Astrocyte of the hippocampus (primary cell): ENCODE measurements at regions not wholly inside any gene's neighbourhood (a gene's known extent, or its start where the extent isn't known, plus 50 kb on each side); places are given as distances from the start of the nearest gene placed in this dataset.

Experiments used
- DNase-seq: peaks from one replicate; pipeline ENCODE4 v3.0.0; 2011; ENCODE audit warnings: low read depth, low spot score

- peak; percentile 69 for DNase-seq
Observed at GRCh38 chr4:179563741-179564140, 2121.5 kb upstream of the AGA start.

DNA sequence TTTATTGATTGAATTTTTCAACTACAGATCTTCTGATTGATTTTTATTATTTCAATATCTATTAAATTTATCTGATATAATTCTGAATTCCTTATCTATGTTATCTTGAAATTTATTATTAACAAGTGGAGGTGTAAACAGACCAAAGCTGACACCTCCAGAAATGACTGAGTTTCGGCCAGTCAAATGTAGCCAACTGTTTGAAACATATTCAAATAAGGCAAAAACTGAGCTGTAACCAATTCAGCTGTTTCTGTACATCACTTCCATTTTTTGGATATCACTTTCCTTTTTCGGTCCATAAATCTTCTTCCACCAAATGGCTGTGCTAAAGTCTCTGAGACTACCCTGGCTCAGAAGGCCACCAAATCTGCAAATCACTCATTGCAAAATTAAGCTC, 2127.3 kb upstream of the AGA start:
- DNase-seq = no peak

DNA sequence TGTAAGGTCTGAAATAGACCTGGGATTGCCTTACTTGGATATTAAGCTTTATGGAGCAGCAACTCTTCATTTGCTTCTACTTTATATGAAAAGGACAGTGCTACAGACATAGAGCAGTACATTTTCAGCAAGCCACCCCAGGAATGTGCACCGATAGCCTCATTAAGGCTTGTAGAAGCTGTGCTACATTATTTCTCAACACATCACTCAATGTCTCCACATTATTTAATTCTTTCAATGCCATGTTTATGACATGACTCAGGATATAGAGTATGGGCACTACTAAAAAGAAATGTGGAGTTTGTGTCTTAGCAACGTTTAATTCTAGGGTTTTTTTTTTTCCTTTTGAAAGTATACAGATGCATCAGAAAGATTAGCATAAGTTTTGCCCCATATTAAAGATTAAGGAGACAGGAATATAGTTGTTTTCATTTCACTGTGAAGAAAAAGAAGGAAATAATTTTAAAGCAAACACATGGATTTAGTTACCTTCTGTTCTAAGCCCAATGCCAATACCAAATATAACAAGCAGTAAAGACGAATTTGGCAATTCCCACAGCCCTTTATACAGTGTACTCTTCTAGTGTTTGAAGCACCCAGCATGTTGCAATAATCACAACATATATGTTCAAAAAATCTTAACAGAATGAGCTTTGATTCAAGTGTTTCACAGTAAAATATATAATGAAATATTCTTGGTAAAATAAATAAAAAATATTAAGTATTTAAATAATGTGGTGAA, 2140.1 kb upstream of the AGA start:
- DNase-seq = peak; percentile 42

DNA sequence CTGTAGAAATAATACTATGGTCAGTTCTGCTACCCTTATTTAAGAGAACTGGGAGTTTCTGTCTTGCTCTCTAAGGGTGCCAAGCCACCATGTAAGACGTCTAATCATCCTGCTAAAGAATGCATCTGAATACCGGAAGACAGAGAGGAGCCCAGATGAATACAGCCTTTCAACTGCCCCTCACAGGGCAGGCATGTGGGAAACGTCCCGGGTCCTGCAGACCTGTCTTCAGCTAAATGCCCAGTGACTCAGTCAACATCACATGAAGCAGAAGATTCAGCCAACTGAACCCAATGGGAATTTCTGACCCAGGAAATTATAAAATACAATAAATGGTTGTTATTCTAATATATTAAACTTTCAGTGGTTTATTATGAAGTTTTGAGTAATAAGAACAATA, 2141.0 kb upstream of the AGA start:
- peak; percentile 47 for DNase-seq

- DNase-seq = no peak
Observed at GRCh38 chr4:179584101-179584500, 2141.9 kb upstream of the AGA start.

GRCh38 chr4:179585761-179586160, 2143.5 kb upstream of the AGA start:
- peak; percentile 27 for DNase-seq

- DNase-seq = no peak
Observed at GRCh38 chr4:179586460-179586859, 2144.2 kb upstream of the AGA start.

- DNase-seq = peak; percentile 90
Observed at GRCh38 chr4:179595671-179596410, 2153.6 kb upstream of the AGA start.

DNA sequence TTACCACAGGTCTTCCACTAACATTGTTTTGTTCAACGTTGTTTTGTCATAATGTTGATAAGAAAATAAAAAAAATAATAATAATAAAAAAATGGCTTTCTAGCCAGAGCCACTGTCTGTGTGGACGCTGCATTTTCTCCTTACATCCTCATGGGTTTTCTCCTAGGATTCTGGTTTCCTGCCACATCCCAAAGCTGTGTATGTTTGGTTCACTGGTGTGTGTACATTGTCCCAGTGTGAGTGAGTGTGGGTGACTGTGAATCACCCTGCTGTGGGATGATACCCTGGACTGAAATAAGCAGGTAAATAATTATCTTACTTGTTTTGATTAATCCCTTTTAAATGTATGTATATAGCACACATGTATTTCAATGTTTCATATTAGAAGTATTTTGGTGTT, 2154.4 kb upstream of the AGA start:
- peak; percentile 8 for DNase-seq

DNA sequence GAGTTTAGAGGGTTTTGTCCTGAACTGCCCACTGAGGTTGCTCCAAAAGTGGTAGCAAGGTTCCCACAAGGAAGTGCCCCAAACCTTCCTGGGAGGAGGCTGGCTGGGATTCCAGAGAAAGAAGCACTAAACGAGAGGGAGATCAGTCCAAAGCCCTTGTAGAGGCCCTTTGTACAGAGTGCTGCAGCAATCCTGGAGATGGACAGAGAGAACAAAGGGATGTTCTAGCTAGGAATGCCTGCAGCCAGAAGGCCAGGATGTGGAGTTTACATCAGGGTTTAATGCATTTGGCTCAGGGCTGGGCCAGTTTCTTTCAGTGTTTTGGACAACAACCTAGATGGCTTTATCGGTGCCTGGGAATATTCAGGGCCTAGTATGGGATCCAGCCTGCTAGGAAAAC, 2155.1 kb upstream of the AGA start:
- no peak for DNase-seq

DNA sequence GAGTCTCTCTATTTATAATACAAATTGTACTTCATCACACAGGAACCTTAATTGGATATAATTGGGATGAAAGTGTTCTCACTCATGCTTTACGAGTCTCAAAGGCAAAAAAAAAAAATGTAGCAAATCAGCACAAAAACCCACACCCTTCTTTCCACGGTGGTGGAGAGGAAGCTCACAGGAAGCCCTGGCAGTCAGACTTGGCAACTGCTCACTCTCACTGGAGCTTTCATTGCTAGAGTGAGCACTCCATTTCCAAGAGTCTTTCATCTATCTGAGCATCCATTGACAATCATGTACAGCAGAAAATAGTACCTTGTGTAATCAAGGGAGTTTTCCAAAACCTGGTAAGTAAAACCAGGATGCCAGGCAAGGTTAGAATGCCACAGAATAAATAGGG, 2159.4 kb upstream of the AGA start:
- no peak for DNase-seq

DNA sequence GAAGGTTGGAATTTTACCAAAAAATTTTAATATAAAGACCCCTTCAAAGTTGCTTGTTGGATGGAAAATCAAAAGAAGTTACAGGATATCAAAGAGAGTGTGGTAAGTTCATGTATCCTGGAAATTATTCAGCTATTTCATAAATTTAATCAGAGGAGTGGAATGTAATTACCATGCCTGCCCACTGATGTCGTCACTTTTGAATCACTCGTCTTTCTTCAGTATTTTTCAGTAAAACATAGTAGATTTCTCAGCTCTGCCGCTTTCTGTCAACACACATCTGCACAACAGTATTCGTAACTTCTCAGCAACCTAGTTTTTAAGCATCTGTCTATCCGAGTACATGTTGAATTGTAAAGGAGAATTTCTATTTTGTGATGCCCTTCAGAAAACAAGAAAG, 2163.0 kb upstream of the AGA start:
- peak; percentile 57 for DNase-seq

DNA sequence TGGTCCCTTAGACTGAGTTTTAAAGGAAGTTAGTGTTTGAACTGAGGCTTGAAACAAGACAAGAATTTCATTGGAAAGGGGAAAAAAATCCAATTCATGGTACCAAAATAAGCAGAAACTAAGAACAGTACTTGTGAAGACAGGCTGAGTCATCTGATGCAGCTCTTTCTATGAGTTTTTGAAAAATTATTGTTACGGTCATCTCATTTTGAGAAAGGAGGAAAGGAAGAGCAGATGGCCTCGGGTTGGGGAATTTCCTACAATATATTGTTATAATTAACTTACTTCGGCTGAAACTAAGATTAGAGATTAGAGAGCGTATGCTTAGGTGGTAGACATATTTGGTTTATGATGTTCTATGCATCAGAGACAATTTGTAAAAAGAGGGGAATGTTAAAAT, 2164.8 kb upstream of the AGA start:
- DNase-seq = no peak

DNA sequence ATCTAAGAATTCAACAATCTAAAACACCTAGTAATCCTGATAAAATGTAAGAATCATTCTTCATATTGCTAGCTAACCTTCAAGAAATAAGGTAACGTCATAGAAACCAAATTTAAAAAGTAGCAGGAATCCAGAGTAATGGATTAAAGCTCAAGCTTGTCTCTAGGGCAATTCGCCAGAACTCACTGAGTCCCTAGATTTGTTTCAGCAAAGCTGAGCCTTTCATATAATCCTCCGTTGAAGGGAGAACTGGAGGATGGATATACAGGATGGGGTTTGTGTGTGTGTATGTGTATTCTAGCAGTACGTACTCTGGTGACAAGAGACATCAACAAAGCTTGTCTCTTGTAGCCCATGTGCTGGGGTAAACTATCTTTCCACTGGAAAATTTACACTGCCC, 2173.5 kb upstream of the AGA start:
- no peak for DNase-seq

DNA sequence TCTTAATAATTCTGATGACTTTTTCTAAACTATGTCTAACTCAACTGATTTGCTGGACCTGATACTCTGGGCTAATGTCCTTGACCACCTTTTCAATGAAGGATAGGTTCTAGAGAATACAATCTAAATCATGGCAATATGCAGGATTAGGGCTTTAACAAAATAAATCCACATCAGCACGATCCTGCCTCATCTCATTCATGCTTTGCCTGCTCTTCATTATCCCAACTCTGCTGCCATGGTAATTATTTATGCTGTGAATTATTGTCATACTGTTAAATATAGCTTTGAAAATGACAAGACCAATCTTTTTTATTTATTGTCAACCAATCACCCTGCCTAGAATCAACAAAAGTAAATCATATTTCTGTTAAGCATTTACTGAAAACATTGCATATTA, 2176.7 kb upstream of the AGA start:
- no peak for DNase-seq

DNA sequence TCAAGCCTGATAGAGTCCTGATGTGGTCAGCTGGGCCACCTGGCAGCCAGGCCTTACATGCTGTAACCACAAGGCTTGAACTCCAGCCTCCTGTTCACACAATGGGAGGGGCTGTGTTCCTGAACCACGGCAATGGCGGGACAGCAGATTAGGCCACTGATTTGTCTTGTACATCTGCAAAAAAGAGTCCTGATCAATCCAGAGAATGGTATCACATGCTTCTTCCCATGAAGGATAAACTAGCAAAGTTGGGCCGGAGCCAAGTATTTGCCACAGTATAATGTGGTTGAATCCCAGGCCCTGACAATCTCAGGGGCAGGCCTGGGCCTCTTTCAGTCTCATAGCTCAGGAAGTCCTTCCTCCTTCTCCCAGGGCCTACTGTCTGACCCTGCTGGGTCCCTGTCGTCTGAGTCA, 2182.5 kb upstream of the AGA start:
- DNase-seq = peak; percentile 77

- DNase-seq = peak; percentile 87
Observed at GRCh38 chr4:179625406-179625805, 2183.2 kb upstream of the AGA start.

GRCh38 chr4:179626687-179627086, 2184.4 kb upstream of the AGA start:
- DNase-seq = no peak

GRCh38 chr4:179631321-179631720, 2189.1 kb upstream of the AGA start:
- DNase-seq = no peak

DNA sequence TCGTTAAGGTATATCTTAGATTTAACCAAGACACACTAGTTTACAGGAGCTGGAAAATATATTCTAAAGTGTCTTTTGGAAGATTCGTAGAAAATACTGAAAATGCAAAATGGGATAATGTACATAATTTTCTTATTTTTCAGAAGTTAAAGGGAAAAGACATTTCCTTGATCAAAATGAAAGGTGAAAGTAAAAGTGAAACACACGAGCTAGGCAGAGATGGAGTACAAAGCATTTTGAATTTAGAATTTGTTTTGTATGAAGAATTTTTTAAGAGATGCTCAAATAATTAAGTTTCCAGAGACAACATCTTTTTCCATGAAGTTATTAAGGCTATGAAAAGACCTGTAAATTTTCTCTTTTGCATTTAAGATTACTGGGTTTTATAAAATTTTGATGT, 2192.6 kb upstream of the AGA start:
- no peak for DNase-seq

DNA sequence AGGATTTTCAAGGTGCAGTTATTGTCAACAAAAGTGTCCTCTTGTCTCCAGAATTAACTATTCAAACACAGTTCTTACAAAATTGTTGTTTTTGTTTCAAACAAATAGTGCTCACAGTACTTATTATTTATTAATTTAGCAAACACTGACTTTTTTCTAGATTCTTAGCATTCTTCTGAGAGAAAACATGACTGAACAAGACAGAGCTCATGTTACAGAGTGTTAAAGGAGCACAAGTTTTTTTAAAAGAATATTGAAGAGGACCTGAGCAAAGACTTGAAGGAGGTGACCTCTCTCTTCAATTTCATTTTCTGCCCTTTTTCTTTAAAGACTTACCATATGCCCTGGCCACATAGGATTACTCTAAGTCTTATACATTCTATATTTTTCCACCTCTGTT, 2220.3 kb upstream of the AGA start:
- peak; percentile 14 for DNase-seq

GRCh38 chr4:179663641-179664429, 2221.6 kb upstream of the AGA start:
- no peak for DNase-seq
